ENCODE measurements at regions not wholly inside any gene's neighbourhood (a gene's known extent, or its start where the extent isn't known, plus 50 kb on each side); places are given as distances from the start of the nearest gene placed in this dataset.
"Not testable (repeated sequence)": the region's sequence is repeated elsewhere in the genome, so short reads cannot be mapped to it uniquely, and the experiment has no call there.

DNA sequence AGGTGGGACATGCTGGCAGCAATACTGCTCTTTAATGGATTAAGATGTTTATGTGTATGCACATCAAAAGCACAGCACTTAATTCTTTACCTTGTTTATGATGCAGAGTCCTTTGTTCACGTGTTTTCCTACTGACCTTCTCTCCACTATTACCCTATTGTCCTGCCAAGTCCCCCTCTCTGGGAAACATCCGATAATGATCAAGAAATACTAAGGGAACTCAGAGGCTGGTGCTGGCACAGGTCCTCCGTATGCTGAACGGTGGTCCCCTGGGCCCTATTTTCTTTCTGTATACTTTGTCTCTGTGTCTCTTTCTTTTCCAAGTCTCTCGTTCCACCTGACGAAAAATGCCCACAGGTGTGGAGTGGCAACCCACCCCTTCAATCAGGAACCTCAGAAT, 84.0 kb upstream of the ALDH3B2 start:
- not testable (repeated sequence) for DNase-seq

DNA sequence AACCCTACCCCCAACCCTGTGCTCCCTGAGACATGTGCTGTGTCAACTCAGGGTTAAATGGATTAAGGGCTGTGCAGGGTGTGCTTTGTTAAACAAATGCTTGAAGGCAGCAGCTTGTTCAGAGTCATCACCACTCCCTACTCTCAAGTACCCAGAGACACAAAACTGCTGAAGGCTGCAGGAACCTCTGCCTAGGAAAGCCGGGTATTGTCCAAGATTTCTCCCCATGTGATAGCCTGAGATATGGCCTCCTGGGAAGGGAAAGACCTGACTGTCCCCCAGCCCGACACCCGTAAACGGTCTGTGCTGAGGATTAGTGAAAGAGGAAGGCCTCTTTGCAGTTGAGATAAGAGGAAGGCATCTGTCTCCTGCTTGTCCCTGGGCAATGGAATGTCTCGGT, 83.6 kb upstream of the ALDH3B2 start:
- DNase-seq: not testable (repeated sequence)

GRCh38 chr11:67753820-67754219, 79.4 kb upstream of the ALDH3B2 start:
- not testable (repeated sequence) for DNase-seq

- no peak for DNase-seq
Measured at GRCh38 chr11:67745181-67745726, 70.8 kb upstream of the ALDH3B2 start.

GRCh38 chr11:67744231-67744630, 69.8 kb upstream of the ALDH3B2 start:
- not testable (repeated sequence) for DNase-seq

DNA sequence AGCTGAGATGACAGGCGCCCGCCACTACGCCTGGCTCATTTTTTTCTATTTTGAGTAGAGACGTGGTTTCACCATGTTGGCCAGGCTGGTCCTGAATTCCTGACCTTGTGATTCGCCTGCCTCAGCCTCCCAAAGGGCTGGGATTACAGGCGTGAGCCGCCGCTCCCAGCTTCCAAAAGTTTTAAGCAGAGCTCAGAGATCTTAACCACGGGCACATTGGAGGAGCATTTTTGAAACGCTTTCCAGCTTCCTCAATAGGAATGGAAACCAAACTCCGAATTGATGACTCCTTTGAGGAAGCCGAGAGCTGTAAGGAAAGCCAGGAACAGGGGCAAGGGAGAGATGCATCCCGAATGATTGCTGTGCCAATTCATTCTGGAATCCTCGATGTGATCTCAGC, 63.8 kb upstream of the ALDH3B2 start:
- DNase-seq: not testable (repeated sequence)

DNA sequence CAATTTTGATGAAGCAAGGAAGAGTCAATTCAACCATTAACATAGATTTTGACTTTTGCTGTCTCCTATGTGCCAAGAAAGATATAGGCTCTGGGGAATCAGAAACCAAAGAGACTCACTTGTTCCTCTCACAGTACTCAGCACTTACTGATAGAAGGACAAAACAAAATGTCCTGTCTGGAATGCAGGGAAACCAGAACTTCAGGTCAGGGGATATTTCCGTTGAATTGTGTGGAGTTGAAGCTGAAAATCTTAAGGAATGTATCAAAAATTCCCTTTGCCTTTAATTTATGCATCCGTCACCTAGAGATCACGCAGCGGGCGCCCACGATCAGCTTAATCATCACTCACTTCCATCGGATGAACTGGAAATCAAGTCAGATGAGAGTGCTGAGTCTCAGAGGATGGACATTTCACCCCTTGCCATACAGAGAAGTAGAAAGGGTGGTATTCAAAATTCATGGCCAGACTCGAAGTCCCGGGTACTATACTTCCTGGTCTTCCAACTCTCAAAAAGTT, 63.2 kb upstream of the ALDH3B2 start:
- not testable (repeated sequence) for DNase-seq

- peak; percentile 45 for DNase-seq
Measured at GRCh38 chr11:67732045-67732787, 57.8 kb upstream of the ALDH3B2 start.

DNA sequence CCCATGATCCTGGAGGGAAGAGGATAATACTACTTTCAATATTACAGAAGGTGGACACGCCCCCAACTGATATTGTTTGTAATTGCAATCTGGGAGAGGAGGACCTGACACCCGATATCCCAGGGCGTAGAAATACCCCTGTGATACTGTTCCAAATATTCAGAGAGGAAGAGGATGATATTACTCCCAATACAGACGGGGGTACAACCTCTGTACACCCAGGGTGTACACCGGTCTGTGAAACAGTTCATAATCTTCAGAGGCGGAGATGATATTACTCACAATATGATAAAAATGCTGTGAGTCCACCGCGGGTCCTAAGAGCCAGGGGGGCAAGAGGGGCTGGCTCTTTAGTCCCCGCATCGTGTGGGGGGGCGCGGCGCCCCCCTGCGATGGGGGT, 57.2 kb upstream of the ALDH3B2 start:
- no peak for DNase-seq

DNA sequence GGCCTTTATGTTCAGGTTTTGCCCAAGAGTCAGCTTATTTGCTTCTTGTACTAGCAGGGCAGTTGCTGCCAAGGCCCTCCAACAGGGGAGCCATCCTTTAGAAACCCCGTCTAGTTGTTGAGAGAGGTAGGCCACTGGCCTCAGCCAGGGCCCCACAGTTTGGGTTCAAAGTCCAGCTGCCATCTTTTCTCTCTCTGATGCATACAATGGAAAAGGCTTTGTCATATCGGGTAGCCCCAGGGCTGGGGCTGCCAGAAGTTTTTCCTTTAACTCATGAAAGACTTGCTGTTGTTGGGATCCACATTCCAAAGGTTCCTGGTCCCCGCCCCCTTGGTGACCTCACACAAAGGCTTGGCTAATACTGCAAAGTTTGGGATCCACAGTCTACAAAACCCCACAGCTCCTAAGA, 53.7 kb upstream of the ALDH3B2 start:
- DNase-seq: not testable (repeated sequence)

GRCh38 chr11:67727066-67728040, 52.9 kb upstream of the ALDH3B2 start:
- DNase-seq: peak; percentile 60
